Nephron (organoid): ENCODE measurements at regions not wholly inside any gene's neighbourhood (a gene's known extent, or its start where the extent isn't known, plus 50 kb on each side); places are given as distances from the start of the nearest gene placed in this dataset.

Source experiments
- H3K27ac Mint-ChIP-seq, 3 experiments: 2 replicates each; pipeline ENCODE4 v1.8.0; 2020; ENCODE audit warnings: mixed read lengths in 3 of 3, mild to moderate bottlenecking in 2 of 3, moderate library complexity in 1 of 3
- H3K27me3 Mint-ChIP-seq: 2 replicates; pipeline ENCODE4 v1.8.0; 2021; ENCODE audit warnings: low read depth, mild to moderate bottlenecking, moderate library complexity, mixed read lengths
- H3K36me3 Mint-ChIP-seq: 2 replicates; pipeline ENCODE4 v1.8.0; 2020; ENCODE audit warnings: low read depth, mixed read lengths
- H3K4me1 Mint-ChIP-seq: 2 replicates; pipeline ENCODE4 v1.8.0; 2020; ENCODE audit warnings: mixed read lengths
- H3K4me3 Mint-ChIP-seq, 3 experiments: 2 replicates each; pipeline ENCODE4 v1.8.0; 2020; ENCODE audit warnings: mild to moderate bottlenecking in 3 of 3, mixed read lengths in 3 of 3, moderate library complexity in 2 of 3
- H3K9me3 Mint-ChIP-seq: 2 replicates; pipeline ENCODE4 v1.8.0; 2020; ENCODE audit warnings: mixed read lengths
- CTCF ChIP-seq, 3 experiments: fragments of 200-600 bp; sonication (generic); IDR thresholded peaks; one replicate each; pipeline ENCODE4 v1.5.0; 2021; ENCODE audit warnings: antibody characterized with exemption in 3 of 3; ENCODE audit not compliant: unreplicated experiment in 3 of 3

DNA sequence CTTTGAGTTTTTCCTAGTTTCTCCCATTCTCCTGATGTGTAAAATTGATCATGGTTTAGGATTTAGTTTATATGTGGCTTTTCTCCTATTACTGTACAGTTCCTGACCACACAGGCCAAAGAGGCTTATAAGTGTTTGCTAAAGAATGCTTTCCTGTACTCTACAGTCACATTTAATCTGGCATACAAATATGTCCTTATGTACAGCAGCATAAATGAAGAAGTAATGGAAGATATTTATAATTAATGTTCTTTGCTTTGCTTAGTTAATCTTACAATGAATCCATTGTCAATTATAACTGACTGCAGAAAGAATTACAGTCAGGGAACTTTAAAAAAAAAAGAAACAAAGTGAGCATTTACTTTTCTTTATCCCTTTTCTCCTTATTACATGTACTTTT, 293.9 kb downstream of the KCNC2 start:
- Mint-ChIP-seq H3K27me3 (no peaks in the 10 kb centered on the region), H3K4me3 (no peak overlapping the region), H3K27ac (no peak overlapping the region), H3K4me1 (no peaks in the 10 kb centered on the region), H3K36me3 (no peaks in the 10 kb centered on the region), H3K9me3 (no peaks in the 10 kb centered on the region)
- TF ChIP-seq CTCF (IDR thresholded peaks at IDR 0.05; ENCODE audit: unreplicated experiment in 3 of 3), result no peak

DNA sequence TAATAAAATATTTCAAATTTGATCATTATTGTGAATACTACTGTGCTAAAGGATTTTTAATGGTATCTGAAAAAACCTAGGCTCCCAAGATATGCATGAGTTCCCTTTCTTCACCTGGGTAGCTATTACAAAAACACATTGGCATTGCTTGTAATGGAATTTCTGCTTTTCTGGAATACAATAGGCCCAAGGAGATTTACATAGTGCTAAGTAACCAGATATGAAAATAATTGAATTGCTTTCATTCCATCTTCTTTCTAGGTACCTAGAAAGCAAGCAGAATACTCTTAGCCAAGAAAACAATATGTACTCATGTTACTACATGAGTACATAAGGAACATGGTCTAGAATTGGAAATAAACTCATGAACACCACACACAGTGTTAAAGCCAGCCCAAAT, 291.9 kb downstream of the KCNC2 start:
- no peak for TF ChIP-seq CTCF (IDR thresholded peaks at IDR 0.05; ENCODE audit: unreplicated experiment in 3 of 3)
- Mint-ChIP-seq H3K27ac (no peak overlapping the region), H3K9me3 (no peaks in the 10 kb centered on the region), H3K27me3 (no peaks in the 10 kb centered on the region), H3K4me1 (no peaks in the 10 kb centered on the region), H3K4me3 (no peak overlapping the region), H3K36me3 (no peaks in the 10 kb centered on the region)

DNA sequence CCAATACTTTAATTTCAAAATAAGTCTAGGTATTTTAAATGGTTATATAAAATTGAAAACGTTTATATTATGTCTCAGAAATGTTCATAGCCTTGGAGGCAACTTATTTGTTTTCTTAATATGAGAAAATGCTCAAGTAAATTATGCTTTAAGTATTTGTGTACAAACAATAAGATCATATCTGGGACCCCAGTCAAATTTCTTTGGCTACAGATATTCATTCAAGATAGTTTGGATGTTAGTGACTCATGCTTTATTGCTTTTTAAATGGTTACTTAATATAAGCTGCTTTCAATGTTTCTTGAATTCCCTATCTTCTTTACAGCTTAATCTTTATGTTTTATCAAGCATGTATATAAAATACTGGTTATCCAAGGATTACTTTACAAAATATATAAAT, 291.3 kb downstream of the KCNC2 start:
- TF ChIP-seq CTCF (IDR thresholded peaks at IDR 0.05; ENCODE audit: unreplicated experiment in 3 of 3), result no peak
- H3K9me3 Mint-ChIP-seq, result peaks cover 4% of the 10 kb centered on the region
- H3K27ac Mint-ChIP-seq, result no peak overlapping the region
- no peak overlapping the region for H3K4me3 Mint-ChIP-seq
- H3K27me3 Mint-ChIP-seq, result no peaks in the 10 kb centered on the region
- H3K4me1 Mint-ChIP-seq, result no peaks in the 10 kb centered on the region
- H3K36me3 Mint-ChIP-seq, result peaks cover 3% of the 10 kb centered on the region

- Mint-ChIP-seq H3K9me3 (peaks cover 27% of the 10 kb centered on the region), H3K27ac (no peak overlapping the region), H3K27me3 (no peaks in the 10 kb centered on the region), H3K36me3 (peaks cover 13% of the 10 kb centered on the region), H3K4me3 (no peak overlapping the region), H3K4me1 (no peaks in the 10 kb centered on the region)
- TF ChIP-seq CTCF (IDR thresholded peaks at IDR 0.05; ENCODE audit: unreplicated experiment in 3 of 3), result no peak
Measured at GRCh38 chr12:74922117-74922516, 287.5 kb downstream of the KCNC2 start.

GRCh38 chr12:74922642-74923041, 287.0 kb downstream of the KCNC2 start:
- Mint-ChIP-seq H3K36me3 (peaks cover 18% of the 10 kb centered on the region), H3K4me1 (no peaks in the 10 kb centered on the region), H3K27ac (no peak overlapping the region), H3K27me3 (no peaks in the 10 kb centered on the region), H3K9me3 (peaks cover 29% of the 10 kb centered on the region), H3K4me3 (no peak overlapping the region)
- TF ChIP-seq CTCF (IDR thresholded peaks at IDR 0.05; ENCODE audit: unreplicated experiment in 3 of 3), result no peak

- Mint-ChIP-seq H3K9me3 (no peaks in the 10 kb centered on the region), H3K4me1 (no peaks in the 10 kb centered on the region), H3K36me3 (no peaks in the 10 kb centered on the region), H3K4me3 (no peak overlapping the region), H3K27me3 (no peaks in the 10 kb centered on the region), H3K27ac (no peak overlapping the region)
- TF ChIP-seq CTCF (IDR thresholded peaks at IDR 0.05; ENCODE audit: unreplicated experiment in 3 of 3), result no peak
Measured at GRCh38 chr12:74941670-74942069, 268.0 kb downstream of the KCNC2 start.
